Upper lobe of left lung (tissue), 6 donors: ENCODE measurements at regions not wholly inside any gene's neighbourhood (a gene's known extent, or its start where the extent isn't known, plus 50 kb on each side); places are given as distances from the start of the nearest gene placed in this dataset.

ENCODE experiments used
- ATAC-seq, 2 donors: fragments of 200-7000 bp; cut with Tn5 transposase; one replicate each; pipeline ENCODE4 v1.9.1; 2022; ENCODE audit warnings: mild to moderate bottlenecking in 2 of 2, moderate library complexity in 2 of 2; ENCODE audit not compliant: low FRiP score in 2 of 2
- DNase-seq, 2 donors: peaks; one replicate each; pipeline ENCODE4 v3.0.0-alpha.2; 2019 to 2020
- H3K27ac ChIP-seq, 4 donors: fragments of 200-600 bp; sonication (generic); one replicate each; pipeline ENCODE4 v1.5.1; 2016 to 2019
- H3K27me3 ChIP-seq, 4 donors: fragments of 200-600 bp; sonication (generic); one replicate each; pipeline ENCODE4 v1.5.1; 2017 to 2019
- H3K36me3 ChIP-seq, 4 donors: fragments of 200-600 bp; sonication (generic); one replicate each; pipeline ENCODE4 v1.5.1; 2016 to 2019
- H3K4me1 ChIP-seq, 4 donors: fragments of 200-600 bp; sonication (generic); one replicate each; pipeline ENCODE4 v1.5.1; 2018 to 2019
- H3K4me3 ChIP-seq, 4 donors: fragments of 200-600 bp; sonication (generic); one replicate each; pipeline ENCODE4 v1.5.1; 2017 to 2019; ENCODE audit warnings: mild to moderate bottlenecking in 2 of 4, moderate library complexity in 1 of 4
- H3K9me3 ChIP-seq, 4 donors: fragments of 200-600 bp; sonication (generic); one replicate each; pipeline ENCODE4 v1.5.1; 2018 to 2019
- EP300 ChIP-seq, 4 donors: sonication (generic); formaldehyde crosslinking; IDR thresholded peaks; one replicate each; pipeline ENCODE4 v1.5.1; 2017; ENCODE audit warnings: antibody characterized with exemption in 4 of 4, control low read depth in 2 of 4
- POLR2A ChIP-seq, 4 donors: fragments of 450-650 bp; IDR thresholded peaks; one replicate each; pipeline ENCODE4 v1.5.1; 2016 to 2017; ENCODE audit warnings: antibody characterized with exemption in 4 of 4, mild to moderate bottlenecking in 2 of 4
- POLR2AphosphoS5 ChIP-seq, 2 donors: sonication (generic); formaldehyde crosslinking; IDR thresholded peaks; one replicate each; pipeline ENCODE4 v1.5.1; 2017; ENCODE audit warnings: antibody characterized with exemption in 2 of 2
- WGBS, 2 donors: methylation state at CpG; one replicate each; pipeline ENCODE4 v1.1.5; 2017 to 2018; 5-methylcytosine and 5-hydroxymethylcytosine counted together
- TF ChIP-seq, protein P1 (sequence below), 6 experiments: fragments of 450-650 bp in 4 of 6; fragments of 200-600 bp in 2 of 6; sonication (generic) in 2 of 6; IDR thresholded peaks; one replicate each; pipeline ENCODE4 v1.5.1; 2016 to 2019; ENCODE audit warnings: antibody characterized with exemption in 6 of 6
- donor health status: DM: no; HTN: no; CAD: no; lungs with moderate emphysema.
- donor health status: DM: no; HTN: yes; CAD: no; lungs with severe emphysema.

DNA sequence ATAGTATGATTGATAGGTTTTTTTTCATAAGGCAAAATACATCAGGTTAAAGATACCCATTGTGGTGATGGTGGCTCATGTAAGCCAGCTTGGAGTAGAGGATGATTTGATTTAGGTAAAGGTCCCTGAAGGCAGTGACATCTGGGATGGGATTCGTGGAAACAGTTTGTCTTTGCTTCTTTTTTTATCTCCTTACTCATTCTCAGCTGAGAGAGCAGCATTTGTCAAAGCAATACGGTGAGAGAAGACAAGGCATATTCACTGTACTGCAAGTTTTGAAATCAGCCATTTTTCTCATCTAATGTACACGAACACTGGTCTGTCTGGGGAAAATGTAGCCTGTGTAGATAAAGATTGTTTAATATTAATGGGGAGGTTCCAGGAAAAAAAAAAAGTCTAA lies 749.1 kb downstream of the SQOR start:
- no peak overlapping the region for H3K27ac ChIP-seq
- no peaks in the 10 kb centered on the region for H3K4me1 ChIP-seq
- TF ChIP-seq POLR2AphosphoS5 (IDR thresholded peaks at IDR 0.05) (no peak), EP300 (IDR thresholded peaks at IDR 0.05) (no peak), POLR2A (IDR thresholded peaks at IDR 0.05) (no peak)
- TF ChIP-seq, protein P1, sequence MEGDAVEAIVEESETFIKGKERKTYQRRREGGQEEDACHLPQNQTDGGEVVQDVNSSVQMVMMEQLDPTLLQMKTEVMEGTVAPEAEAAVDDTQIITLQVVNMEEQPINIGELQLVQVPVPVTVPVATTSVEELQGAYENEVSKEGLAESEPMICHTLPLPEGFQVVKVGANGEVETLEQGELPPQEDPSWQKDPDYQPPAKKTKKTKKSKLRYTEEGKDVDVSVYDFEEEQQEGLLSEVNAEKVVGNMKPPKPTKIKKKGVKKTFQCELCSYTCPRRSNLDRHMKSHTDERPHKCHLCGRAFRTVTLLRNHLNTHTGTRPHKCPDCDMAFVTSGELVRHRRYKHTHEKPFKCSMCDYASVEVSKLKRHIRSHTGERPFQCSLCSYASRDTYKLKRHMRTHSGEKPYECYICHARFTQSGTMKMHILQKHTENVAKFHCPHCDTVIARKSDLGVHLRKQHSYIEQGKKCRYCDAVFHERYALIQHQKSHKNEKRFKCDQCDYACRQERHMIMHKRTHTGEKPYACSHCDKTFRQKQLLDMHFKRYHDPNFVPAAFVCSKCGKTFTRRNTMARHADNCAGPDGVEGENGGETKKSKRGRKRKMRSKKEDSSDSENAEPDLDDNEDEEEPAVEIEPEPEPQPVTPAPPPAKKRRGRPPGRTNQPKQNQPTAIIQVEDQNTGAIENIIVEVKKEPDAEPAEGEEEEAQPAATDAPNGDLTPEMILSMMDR (IDR thresholded peaks at IDR 0.05) = no peak
- WGBS, 2 donors = 71 to 72% methylated on average over 3 of the region's 3 CpGs
- no peaks in the 10 kb centered on the region for H3K9me3 ChIP-seq
- H3K36me3 ChIP-seq = no peaks in the 10 kb centered on the region
- DNase-seq (no peak), ATAC-seq (no peak)
- no peaks in the 10 kb centered on the region for H3K27me3 ChIP-seq
- H3K4me3 ChIP-seq = no peak overlapping the region

- 46 to 57% methylated on average over 1 of the region's 1 CpG for WGBS, 2 donors
- Histone ChIP-seq H3K27me3 (no peaks in the 10 kb centered on the region), H3K36me3 (no peaks in the 10 kb centered on the region), H3K4me1 (no peaks in the 10 kb centered on the region), H3K27ac (no peak overlapping the region), H3K9me3 (peaks cover 0 to 7% (median 2%) of the 10 kb centered on the region in 4 donors), H3K4me3 (no peak overlapping the region)
- DNase-seq (no peak), ATAC-seq (no peak)
- TF ChIP-seq POLR2A (IDR thresholded peaks at IDR 0.05) (no peak), EP300 (IDR thresholded peaks at IDR 0.05) (no peak), POLR2AphosphoS5 (IDR thresholded peaks at IDR 0.05) (no peak)
- TF ChIP-seq, protein P1 (IDR thresholded peaks at IDR 0.05) = no peak
These were observed 751.5 kb downstream of the SQOR start for GRCh38 chr15:46386356-46386755.

DNA sequence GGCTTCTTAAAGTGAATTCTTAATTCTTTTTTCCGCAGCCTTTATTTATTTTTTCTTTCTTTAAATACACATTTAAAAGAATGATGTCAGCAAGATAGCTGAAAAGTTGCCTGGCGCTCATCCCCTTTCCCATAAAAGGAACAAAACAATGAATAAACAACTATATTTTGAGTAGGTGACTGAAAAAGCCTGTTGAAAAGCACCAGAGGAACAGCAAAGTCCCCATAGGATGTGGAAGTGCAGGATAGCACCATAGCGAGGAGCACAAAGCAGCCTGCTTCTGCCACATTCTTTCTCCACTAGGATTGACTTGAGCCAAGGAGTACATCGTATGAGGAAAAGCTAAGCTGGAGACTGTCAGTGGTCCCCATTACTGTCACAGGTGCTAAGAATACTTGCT lies 754.9 kb downstream of the SQOR start:
- WGBS, 2 donors = 46 to 69% methylated on average over 4 of the region's 4 CpGs
- Histone ChIP-seq H3K36me3 (no peaks in the 10 kb centered on the region), H3K27ac (no peak overlapping the region), H3K27me3 (no peaks in the 10 kb centered on the region), H3K4me1 (no peaks in the 10 kb centered on the region), H3K9me3 (peaks cover 0 to 7% (median 2%) of the 10 kb centered on the region in 4 donors), H3K4me3 (no peak overlapping the region)
- DNase-seq (no peak), ATAC-seq (no peak)
- TF ChIP-seq, protein P1 (IDR thresholded peaks at IDR 0.05) = no peak

- ATAC-seq = no peak
- Histone ChIP-seq H3K9me3 (peaks cover 0 to 7% (median 2%) of the 10 kb centered on the region in 4 donors), H3K27ac (no peak overlapping the region), H3K4me1 (no peaks in the 10 kb centered on the region), H3K27me3 (no peaks in the 10 kb centered on the region), H3K4me3 (no peak overlapping the region), H3K36me3 (no peaks in the 10 kb centered on the region)
- TF ChIP-seq EP300 (IDR thresholded peaks at IDR 0.05) (no peak), POLR2AphosphoS5 (IDR thresholded peaks at IDR 0.05) (no peak), POLR2A (IDR thresholded peaks at IDR 0.05) (no peak)
- TF ChIP-seq, protein P1 (IDR thresholded peaks at IDR 0.05) = no peak
- 73 to 86% methylated on average over 2 of the region's 2 CpGs for WGBS, 2 donors
- DNase-seq = no peak
These were observed 759.6 kb downstream of the SQOR start for GRCh38 chr15:46394463-46394862.

GRCh38 chr15:46408312-46408711 lies 773.5 kb downstream of the SQOR start:
- no peak overlapping the region for H3K4me3 ChIP-seq
- no peaks in the 10 kb centered on the region for H3K27me3 ChIP-seq
- WGBS, 2 donors = 60 to 81% methylated on average over 2 of the region's 2 CpGs
- TF ChIP-seq, protein P1 (IDR thresholded peaks at IDR 0.05) = no peak
- no peak for TF ChIP-seq POLR2A (IDR thresholded peaks at IDR 0.05)
- no peaks in the 10 kb centered on the region for H3K36me3 ChIP-seq
- DNase-seq (no peak), ATAC-seq (no peak)
- H3K4me1 ChIP-seq = no peaks in the 10 kb centered on the region
- H3K27ac ChIP-seq = no peak overlapping the region
- no peaks in the 10 kb centered on the region for H3K9me3 ChIP-seq
